Left ventricle myocardium inferior (tissue), 1 donor: ENCODE measurements at regions not wholly inside any gene's neighbourhood (a gene's known extent, or its start where the extent isn't known, plus 50 kb on each side); places are given as distances from the start of the nearest gene placed in this dataset.

Experiments
- DNase-seq: peaks from one replicate; pipeline ENCODE4 v3.0.0-alpha.2; 2020
- H3K27ac ChIP-seq: fragments of 200-600 bp; replicated peaks from 2 replicates; pipeline ENCODE4 v1.8.0; 2021
- H3K27me3 ChIP-seq: fragments of 200-600 bp; 2 replicates; pipeline ENCODE4 v1.8.0; 2021; ENCODE audit warnings: low read depth
- H3K36me3 ChIP-seq: fragments of 200-600 bp; 2 replicates; pipeline ENCODE4 v1.8.0; 2021
- H3K4me1 ChIP-seq: fragments of 200-600 bp; 2 replicates; pipeline ENCODE4 v1.8.0; 2021
- H3K4me3 ChIP-seq: fragments of 200-600 bp; 2 replicates; pipeline ENCODE4 v1.8.0; 2021; ENCODE audit warnings: mild to moderate bottlenecking, moderate library complexity
- H3K9me3 ChIP-seq: fragments of 200-600 bp; replicated peaks from 2 replicates; pipeline ENCODE4 v1.8.0; 2021
- intact Hi-C: fragments of 100-400 bp; cut with micrococcal nuclease; formaldehyde crosslinking; loops from one replicate; pipeline ENCODE4 v1.11.0; 2022
- TF ChIP-seq, protein P1 (sequence below): fragments of 200-600 bp; IDR thresholded peaks from 2 replicates; pipeline ENCODE4 v1.8.0; 2021; ENCODE audit warnings: antibody characterized with exemption, mild to moderate bottlenecking, borderline replicate concordance
- donor health status: DM: no; HTN: yes; CAD: no; lungs with severe emphysema.

GRCh38 chr10:28925121-28925663, 247.9 kb downstream of the BAMBI start:
- no peaks in the 10 kb centered on the region for H3K9me3 ChIP-seq
- TF ChIP-seq, protein P1, sequence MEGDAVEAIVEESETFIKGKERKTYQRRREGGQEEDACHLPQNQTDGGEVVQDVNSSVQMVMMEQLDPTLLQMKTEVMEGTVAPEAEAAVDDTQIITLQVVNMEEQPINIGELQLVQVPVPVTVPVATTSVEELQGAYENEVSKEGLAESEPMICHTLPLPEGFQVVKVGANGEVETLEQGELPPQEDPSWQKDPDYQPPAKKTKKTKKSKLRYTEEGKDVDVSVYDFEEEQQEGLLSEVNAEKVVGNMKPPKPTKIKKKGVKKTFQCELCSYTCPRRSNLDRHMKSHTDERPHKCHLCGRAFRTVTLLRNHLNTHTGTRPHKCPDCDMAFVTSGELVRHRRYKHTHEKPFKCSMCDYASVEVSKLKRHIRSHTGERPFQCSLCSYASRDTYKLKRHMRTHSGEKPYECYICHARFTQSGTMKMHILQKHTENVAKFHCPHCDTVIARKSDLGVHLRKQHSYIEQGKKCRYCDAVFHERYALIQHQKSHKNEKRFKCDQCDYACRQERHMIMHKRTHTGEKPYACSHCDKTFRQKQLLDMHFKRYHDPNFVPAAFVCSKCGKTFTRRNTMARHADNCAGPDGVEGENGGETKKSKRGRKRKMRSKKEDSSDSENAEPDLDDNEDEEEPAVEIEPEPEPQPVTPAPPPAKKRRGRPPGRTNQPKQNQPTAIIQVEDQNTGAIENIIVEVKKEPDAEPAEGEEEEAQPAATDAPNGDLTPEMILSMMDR, result no peak
- H3K27me3 ChIP-seq, result peaks cover 8% of the 10 kb centered on the region
- H3K27ac ChIP-seq, result no peak overlapping the region
- no peaks in the 10 kb centered on the region for H3K36me3 ChIP-seq
- no peaks in the 10 kb centered on the region for H3K4me1 ChIP-seq
- DNase-seq, result peak; percentile 32
- peak overlapping the region; percentile 52 for H3K4me3 ChIP-seq
- intact Hi-C loops, result no loop called here

GRCh38 chr10:28926932-28927331, 249.6 kb downstream of the BAMBI start:
- no peak for DNase-seq
- Histone ChIP-seq H3K4me1 (no peaks in the 10 kb centered on the region), H3K27me3 (peaks cover 8% of the 10 kb centered on the region), H3K4me3 (no peak overlapping the region), H3K36me3 (no peaks in the 10 kb centered on the region), H3K27ac (no peak overlapping the region), H3K9me3 (no peaks in the 10 kb centered on the region)
- intact Hi-C loops, result no loop called here
- TF ChIP-seq, protein P1, result no peak

DNA sequence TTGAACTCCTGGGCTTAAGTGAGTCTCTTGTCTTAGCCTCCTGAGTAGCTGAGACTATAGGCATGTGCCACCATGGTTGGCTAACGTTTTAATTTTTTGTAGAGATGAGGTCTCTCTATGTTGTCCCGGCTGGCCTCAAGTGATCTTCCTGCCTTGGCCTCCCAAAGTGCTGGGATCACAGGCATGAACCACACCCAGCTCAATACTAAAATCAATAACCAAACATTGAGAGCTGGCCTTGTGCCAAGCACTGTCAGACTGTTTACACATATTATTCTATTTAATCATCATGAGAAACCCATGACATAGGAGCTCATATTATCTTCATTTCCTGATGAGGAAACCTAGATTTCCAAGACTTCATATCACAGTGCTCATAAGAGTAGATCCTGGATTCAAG, 251.2 kb downstream of the BAMBI start:
- Histone ChIP-seq H3K36me3 (no peaks in the 10 kb centered on the region), H3K27me3 (peaks cover 8% of the 10 kb centered on the region), H3K27ac (no peak overlapping the region), H3K4me3 (no peak overlapping the region), H3K4me1 (no peaks in the 10 kb centered on the region), H3K9me3 (no peaks in the 10 kb centered on the region)
- DNase-seq, result no peak
- TF ChIP-seq, protein P1, result no peak
- intact Hi-C loops, result no loop called here

- intact Hi-C loops, result no loop called here
- H3K9me3 ChIP-seq, result no peaks in the 10 kb centered on the region
- no peaks in the 10 kb centered on the region for H3K4me1 ChIP-seq
- H3K36me3 ChIP-seq, result no peaks in the 10 kb centered on the region
- DNase-seq, result no peak
- H3K27ac ChIP-seq, result no peak overlapping the region
- TF ChIP-seq, protein P1, result no peak
- peaks cover 1% of the 10 kb centered on the region for H3K27me3 ChIP-seq
- no peak overlapping the region for H3K4me3 ChIP-seq
Observed at GRCh38 chr10:28929942-28930341, 252.6 kb downstream of the BAMBI start.

DNA sequence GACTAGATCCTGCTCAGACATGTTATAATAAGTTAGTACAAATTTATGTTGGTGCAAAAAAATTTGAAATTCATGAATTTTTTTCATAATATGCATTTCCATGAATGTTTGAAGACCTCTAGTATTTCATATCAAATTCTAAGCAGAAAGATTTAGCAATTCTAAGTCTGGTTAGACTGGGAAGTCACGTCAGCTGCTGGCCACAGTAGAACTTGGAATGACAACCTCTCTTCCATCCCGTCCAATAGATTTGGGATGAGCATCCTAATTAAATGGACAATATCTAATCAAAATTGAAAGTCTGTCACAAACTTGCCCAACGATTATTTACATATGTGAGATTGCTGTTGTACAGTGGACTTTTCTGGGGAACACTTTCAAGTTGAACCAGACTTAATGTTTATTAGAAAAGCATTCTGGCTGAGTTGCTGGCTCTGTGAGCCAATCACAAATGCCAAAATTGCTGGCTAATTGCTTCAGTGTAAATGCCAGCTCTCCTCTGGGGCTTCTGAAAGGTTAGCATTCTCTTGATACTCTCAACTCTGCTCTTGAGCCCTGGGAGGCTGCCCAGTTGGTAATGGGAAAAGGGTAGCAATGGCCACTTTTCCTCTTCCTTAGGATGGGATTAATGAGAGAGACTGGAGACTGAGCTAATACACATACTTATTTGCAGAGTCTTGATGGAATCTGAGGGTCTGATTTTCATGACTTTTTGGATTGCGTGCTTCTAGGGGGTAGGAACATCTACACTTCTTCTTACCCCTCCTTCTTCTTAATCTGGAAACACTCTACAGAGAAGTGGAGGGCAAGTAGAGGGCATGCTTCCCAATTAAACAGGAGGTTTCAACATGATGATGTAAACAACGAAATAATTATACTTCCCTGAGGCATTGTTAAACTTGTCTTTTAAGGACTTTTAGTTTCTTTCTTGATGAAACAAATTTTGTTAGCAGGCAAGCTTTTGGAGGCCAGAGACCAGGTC, 253.5 kb downstream of the BAMBI start:
- DNase-seq, result no peak
- H3K27me3 ChIP-seq, result no peaks in the 10 kb centered on the region
- intact Hi-C loops, result no loop called here
- H3K36me3 ChIP-seq, result no peaks in the 10 kb centered on the region
- no peak overlapping the region for H3K4me3 ChIP-seq
- H3K27ac ChIP-seq, result no peak overlapping the region
- no peaks in the 10 kb centered on the region for H3K4me1 ChIP-seq
- no peaks in the 10 kb centered on the region for H3K9me3 ChIP-seq
- TF ChIP-seq, protein P1, result no peak
